HG03565 (cell line): ENCODE measurements at regions not wholly inside any gene's neighbourhood (a gene's known extent, or its start where the extent isn't known, plus 50 kb on each side); places are given as distances from the start of the nearest gene placed in this dataset.
"Not testable (repeated sequence)": the region's sequence is repeated elsewhere in the genome, so short reads cannot be mapped to it uniquely, and the experiment has no call there.

Experiments
- ATAC-seq: cut with Tn5 transposase; IDR thresholded peaks from one replicate; pipeline ENCODE4 v1.9.1; 2021; ENCODE audit warnings: mild to moderate bottlenecking, moderate library complexity; ENCODE audit not compliant: unreplicated experiment

DNA sequence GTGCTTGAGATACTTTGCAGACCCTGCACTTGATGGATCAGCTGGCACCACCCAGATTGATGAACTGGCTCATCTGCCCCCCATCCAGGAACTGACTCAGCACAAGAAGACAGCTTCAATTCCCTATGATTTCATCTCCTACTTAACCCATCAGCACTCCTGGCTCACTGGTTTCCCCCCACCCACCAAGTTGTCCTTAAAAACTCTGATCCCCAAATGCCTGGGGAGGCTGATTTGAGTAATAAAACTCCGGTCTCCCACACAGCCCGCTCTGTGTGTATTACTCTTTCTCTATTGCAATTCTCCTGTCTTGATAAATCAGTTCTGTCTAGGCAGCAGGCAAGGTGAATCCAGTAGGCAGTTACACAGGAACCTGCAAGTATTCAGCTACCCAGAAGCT, 102.1 kb upstream of the TMTC4 start:
- ATAC-seq, result not testable (repeated sequence)

DNA sequence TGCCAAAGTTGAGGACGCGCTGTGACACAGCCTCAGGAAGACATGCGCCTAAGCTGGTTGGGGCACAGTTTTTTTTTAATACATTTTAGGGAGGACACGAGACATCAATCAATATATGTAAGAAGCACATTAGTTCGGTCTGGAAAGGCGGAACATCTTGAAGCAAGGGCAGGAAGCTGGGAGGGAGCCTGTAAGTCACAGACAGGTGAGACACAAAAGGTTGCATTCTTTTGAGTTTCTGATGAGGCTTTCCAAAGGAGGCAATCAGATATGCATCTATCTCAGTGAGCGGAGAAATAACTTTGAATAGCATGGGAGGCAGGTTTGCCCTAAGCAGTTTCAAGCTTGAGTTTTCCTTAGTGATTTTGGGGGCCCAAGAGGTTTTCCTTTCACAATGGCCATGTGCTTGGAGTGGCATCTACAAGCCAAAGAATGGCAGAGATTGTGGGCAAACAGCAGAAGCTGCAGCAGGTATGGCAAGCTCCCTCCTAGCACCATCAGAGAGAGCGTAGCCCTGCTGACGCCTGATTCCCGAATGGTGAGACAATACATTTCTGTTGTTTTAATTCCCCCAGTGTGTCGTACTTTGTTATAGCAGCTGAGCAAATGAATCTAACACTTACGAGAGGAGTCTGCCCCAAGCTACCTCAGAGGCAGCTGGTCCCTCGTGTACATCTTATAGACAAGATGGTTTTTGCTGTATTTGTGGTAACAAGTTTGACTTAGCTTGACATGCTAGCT, 99.5 kb upstream of the TMTC4 start:
- no peak for ATAC-seq

DNA sequence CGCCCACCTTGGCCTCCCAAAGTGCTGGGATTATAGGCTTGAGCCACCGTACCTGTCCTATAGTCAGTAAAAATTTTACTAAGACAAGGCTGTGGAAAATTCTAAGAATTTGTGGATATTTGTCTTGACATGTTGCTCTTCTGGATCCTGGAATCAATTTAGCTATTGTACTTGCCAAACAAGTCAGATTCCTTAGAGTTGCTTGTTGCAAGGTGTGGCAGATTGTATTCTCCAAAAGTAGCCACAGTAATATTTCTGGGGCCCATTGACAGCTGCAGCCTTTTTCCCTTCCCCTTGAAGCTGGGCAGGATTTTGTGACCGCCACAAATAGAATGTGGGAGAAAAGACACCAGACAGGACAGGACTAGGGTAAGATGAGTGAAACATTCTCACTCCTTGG, 98.8 kb upstream of the TMTC4 start:
- no peak for ATAC-seq

DNA sequence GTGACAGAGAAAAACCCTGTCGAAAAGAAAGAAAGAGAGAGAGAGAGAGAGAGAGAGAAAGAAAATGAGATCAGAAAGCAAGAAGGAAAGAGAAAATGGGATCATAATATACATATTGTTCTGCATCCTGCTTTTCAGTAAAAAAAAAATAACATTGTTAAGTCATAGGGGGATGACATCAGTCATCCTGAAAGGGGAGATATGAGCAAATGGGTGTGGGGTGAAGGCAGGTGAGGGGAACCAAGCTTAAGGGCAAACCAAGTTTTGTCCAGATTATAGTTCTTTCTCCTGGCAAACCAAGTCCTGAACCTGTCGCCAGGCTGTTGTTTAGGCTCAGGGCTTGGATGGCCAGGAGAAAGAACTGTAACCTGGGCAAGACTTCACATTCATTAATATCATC, 92.6 kb upstream of the TMTC4 start:
- ATAC-seq, result no peak

DNA sequence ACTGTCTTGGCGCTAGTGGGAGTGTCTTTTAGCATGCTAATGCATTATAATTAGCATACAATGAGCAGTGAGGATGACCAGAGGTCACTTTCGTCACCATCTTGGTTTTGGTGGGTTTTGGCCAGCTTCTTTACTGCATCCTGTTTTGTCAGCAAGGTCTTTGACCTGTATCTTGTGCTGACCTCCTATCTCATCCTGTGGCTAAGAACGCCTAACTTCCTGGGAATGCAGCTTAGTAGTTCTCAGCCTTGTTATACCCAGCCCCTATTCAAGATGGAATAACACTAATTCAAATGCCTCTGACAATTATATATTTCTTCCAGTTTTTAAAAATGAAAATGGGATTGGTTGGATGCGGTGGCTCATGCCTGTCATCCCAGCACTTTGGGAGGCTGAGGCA, 92.0 kb upstream of the TMTC4 start:
- not testable (repeated sequence) for ATAC-seq

DNA sequence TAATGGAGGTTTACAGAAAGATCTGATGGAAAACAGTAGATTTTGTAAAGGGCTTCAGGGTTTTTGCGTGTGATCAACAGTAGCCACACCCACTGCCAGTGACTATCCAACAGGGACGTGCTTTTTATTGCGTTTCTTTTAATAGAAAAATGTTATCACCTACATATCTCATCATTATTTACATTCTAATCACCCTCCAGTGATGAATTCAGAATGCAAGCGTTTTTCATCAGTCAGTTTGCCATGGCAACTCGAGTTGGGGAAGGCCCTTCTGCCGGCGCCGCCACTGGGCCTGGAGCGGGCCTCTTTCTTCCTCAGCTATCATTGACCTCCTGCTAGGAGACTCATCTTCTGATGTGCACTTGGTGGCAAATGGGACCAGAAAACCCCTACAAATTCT, 90.3 kb upstream of the TMTC4 start:
- ATAC-seq, result no peak

DNA sequence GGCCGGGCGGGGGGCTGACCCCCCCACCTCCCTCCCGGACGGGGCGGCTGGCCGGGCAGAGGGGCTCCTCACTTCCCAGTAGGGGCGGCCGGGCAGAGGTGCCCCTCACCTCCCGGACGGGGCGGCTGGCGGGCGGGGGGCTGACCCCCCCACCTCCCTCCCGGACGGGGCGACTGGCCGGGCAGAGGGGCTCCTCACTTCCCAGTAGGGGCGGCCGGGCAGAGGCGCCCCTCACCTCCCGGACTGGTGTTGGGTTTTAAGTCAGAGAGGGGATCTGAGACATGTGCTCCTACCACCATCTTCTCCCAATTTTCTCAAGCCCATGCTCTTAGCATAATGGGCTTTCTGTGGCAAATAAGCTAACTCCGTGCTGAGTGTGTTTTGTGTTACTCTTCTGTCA, 87.5 kb upstream of the TMTC4 start:
- ATAC-seq, result not testable (repeated sequence)

DNA sequence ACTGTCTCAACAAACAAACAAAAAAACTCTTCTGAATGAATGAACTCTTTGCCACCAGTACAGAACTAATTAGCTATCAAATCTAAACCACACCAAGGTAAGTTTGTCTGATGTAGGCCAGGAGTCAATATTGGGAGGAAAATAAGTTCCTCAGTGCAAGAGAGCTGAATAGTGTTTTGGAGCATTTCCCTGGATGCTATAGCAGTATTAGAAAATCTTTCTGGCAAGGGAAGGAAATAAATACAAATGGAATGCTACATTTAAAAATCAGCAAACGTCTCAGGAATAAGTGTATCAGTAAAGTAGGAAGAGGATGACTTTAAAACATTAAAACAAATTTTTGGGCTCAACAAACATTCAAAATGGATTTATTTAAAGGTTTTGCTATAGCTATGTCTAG, 81.3 kb upstream of the TMTC4 start:
- ATAC-seq, result no peak

DNA sequence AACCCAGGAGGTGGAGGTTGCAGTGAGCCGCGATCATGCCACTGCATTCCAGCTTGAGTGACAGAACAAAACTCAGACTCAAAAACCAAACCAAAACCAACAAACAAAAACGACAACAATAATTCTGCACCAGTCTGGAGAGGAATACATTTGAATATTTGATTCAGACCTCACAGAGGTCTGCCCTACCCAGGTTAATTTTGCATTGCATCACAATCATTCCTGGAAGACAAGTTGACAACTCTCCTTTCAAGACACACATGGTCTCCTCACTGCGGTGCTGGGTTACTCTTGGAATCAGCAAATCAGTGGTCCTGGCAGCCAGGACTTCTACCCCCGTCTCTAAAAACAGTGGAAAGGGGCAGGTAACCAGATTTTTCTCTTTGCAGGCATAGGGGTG, 79.9 kb upstream of the TMTC4 start:
- ATAC-seq, result no peak

DNA sequence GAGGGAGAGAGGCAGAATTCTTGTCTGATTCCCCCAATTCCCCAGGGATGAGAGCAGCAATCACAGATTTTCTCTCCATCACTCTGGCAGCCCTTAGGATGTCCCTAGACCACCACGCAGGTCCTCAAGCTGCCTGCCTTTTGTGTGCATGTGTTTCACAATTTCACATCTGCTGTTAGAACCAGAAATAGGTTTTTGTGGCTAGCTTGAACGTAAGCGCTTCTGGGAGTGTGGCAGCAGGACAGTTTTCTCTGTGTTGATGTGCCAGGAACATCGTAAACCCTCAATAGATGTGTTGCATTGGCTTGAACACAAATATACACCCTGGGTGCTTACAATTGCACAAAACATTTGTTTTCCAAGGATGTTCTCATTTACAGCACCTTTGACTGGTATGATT, 78.8 kb upstream of the TMTC4 start:
- ATAC-seq, result no peak

DNA sequence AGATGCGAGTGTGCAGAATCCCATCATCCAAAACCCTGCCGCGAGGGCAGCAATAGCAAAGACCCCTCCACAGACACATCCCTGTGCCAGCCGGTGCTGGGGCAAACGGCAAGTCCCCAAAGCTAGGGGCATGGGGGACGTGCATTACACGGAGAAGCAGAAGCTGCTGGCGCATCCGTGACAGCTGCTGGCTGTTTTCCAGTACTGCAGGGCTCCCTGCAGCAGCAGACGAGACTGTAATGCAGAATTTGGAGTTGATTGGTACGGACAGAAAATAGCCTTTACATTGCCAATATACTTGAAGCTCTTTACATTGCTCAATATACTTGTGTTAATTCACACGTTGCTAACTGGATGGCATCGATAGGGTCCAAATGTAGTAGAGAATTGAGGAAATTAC, 77.2 kb upstream of the TMTC4 start:
- no peak for ATAC-seq

DNA sequence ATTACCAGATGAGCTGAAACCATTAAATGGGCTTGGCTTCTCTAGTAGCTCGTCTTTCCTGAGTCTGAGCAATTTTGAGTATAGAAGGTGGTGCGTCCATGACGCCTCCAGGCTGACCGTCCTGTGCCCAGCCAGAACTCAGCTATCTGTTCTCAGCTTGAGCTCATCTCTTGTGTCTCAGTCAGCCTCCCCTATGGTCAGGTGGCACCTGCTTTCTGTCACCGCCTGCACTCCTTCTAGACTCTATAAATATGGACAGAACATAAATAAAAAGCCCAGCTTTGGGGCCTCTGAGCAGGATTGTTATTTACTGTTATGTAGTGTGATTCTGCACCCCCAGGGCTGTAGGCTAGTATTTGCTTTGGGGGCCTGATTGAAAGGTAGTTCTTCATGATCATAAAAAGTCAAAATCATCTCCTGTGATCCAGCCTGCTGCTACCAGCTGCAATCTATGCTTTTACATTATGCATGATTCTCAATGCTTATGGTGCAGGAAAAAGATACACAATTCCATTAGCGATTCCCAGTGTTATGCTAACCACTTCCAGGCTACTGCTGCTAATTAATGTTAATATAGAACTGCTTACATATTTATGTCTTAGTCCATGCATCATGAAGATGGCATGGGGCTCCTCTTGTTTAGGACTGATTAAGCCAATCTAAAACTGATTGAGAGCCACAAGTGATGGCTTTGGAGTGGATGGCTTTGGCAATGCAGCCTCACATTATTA, 72.5 kb upstream of the TMTC4 start:
- ATAC-seq, result no peak

DNA sequence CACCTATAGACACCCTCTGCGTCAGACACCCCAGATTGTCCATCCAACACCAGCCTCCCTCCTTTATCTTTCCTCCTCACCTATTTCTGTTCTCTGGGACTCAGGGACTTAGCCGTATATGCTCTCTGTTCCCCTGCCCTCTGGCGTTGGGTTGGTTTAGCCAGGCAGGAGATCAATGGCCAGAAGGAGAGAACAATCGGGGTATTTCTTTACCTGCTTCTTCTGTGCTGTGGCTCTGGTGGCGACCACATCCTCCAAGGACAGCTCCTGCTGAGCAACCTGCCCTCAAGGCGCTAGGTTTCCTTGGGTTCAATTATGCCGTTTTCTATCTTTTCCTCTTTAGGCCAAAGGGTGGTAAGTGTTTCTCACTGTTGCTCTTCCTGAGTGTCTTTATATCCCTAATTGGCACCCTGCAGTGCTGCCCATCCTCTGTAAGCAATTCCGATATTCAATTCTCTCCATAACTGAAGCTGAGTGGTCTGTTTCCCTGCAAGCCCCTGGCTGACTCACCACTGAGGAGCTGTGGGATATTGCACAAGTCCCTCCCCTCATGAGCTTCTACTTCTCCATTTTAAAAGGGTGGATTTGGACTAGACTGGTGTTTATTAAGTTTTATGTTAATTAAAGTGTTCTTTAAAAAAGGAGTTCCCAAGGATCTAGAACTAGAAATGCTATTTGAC, 63.7 kb upstream of the TMTC4 start:
- ATAC-seq, result no peak

DNA sequence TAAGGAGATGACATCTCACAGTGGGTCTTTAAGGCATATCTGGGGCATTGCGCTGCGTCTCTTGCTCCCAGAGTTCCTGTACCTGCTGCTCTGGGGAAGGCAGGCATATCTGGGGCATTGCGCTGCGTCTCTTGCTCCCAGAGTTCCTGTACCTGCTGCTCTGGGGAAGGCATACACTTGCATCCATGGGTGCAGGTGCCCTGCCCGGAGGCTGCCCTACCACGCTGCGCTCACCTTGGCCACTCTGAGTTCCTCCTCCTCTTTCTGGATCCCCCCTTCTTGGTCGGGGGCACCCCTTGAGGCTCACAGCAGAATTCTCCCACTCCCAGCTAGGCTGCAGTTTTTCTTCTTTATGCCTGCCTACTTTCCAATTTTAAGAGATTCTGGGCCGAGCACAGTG, 60.9 kb upstream of the TMTC4 start:
- ATAC-seq, result no peak

DNA sequence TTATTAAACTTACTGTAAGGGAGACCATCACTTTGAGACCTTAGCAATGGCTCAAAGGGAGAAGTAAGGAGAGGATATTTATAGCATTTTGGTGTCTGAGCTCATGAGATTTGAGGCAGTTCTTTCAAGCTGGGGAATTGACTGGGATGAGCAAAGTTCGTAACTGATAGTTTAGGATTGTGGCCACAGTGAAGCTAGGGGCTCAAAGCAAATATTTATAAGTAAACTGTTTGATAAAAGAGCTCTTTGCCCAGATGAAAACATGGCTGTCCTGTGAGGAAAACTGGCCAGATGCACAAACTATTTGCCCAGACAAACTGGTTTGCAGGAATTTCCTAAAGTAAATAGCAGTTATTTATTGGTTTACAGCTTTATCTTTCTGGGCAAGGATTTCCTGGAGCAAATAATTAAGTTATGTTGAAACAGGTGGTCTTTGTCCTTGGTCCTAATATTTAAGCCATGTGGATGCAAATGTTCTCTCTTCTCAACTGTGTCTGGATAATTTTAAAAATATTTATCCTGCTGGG, 59.7 kb upstream of the TMTC4 start:
- no peak for ATAC-seq

DNA sequence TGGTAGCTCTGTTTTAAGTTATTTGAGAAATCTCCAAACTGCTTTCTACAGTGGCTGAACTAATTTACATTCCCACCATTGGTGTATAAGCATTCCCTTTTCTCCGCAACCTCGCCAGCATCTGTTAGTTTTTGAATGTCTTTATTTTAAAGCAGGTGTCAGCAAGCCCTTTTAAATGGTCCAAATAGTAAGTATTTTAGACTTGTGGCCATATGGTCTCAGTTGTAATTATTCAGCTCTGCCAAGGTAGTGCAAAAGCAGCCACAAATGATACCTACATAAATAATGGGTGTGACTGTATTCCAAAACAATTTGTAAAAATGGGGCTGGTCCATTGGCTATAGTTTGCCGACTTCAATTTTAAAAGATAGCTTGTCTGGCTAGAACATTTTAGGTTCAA, 58.7 kb upstream of the TMTC4 start:
- ATAC-seq, result no peak

DNA sequence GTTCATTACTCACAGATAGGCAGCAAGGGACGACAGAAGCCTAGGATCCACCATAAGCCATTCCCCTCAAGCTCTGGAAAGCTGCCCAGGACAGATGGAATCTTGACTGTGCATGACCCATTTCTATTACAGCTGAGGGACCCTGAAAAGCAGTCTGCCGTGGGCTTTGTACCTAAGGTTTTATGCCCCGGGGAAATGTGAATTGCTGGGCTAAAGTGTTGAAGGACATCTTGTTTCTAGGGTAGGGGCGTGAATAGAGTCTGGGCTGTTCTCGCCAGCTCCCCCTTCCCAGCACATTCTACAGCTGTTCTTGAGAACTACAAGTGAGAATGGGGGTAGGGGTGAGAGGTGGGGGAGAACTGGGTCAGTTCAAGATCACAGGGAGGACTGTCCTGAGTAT, 53.6 kb upstream of the TMTC4 start:
- no peak for ATAC-seq

DNA sequence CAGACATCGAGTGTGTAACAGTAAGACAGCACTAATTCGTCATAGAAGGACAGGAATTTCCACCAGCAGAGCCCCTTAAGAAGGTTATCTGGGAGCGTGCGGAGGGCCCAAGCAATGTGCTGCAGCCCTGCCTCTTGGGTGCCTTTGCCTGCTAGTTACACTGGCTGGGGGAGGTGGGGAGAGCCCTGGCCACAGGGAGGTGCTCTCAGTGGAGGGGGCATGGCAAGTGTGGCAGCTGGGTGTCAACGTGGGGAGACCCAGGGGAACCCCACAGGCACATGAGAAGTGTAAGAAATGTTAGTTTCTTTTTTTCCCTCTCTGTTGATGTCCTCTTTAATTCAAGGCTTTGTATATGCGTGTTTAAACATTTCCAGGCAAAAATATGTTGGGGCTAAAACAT, 50.9 kb upstream of the TMTC4 start:
- no peak for ATAC-seq

DNA sequence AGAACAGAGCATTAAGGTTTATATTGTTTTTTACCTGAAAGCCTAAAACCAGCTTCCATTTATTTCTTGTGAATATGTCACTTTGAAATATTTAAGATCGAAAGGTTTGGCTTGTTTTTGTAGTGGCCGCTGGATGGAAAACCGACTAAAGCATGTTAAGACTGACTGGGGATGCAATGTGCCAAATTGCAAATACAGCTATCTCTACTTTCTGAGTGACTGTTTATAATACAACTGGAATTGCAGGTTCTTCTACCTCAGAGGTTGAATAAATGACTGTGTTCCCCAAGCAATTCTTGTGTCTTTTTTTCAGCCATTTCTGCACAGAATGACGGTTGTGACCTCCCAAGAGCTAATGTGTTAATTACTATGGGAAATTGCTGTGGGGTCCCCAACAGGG, 50.0 kb upstream of the TMTC4 start:
- no peak for ATAC-seq
